ENCODE measurements at regions not wholly inside any gene's neighbourhood (a gene's known extent, or its start where the extent isn't known, plus 50 kb on each side); places are given as distances from the start of the nearest gene placed in this dataset.

DNA sequence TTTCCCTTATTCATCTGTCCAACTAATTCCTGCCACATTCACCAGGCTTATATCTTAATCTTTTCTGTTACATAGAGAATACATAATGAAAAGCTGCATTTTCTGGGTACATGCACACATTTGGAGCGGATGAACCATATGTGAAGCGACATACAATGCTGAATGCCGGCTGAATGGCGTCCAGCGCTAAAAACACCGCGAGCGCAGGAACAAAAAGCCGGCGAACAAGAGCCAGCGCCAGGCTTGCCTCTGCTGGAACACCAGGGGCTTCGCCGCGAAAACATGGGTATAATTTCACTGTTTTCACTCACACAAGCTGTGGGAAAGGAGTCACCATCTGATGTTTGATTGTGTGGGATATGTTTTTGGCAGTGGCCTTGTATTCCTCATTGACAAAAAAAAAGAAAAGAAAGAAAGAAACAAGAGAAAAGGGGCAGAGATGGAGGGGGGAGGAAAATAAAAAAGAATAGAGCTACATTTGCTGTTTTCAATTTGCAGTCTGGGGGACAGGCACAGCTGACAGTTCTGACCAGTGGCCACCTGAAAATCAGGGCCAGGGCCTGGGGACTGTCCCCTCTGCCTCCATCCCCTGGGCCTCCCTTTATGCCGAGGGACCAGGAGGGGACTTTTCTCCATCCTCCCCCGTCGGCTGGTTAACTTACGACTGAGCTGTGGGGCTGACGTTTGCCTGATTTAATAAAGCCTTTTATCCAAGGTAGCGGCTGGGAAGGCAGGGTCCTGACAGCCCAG is 70.2 kb upstream of the OLIG2 start:
- ChIA-PET CTCF (no interaction called here), POLR2A (interaction anchor here (0.6 kb wide), 1 partner anchor 438 kb away, joined by 8 read pairs; no protein-coding TSS in a partner anchor)
- Mint-ChIP-seq H3K27ac (no peak overlapping the region), H3K27me3 (peaks cover 67% of the 10 kb centered on the region), H3K9me3 (no peaks in the 10 kb centered on the region), H3K36me3 (ENCODE audit: low read depth) (no peaks in the 10 kb centered on the region), H3K4me3 (no peak overlapping the region), H3K4me1 (no peaks in the 10 kb centered on the region)
- ATAC-seq (ENCODE audit: low read depth) (no peak), DNase-seq (no peak)
- TF ChIP-seq, protein P1, sequence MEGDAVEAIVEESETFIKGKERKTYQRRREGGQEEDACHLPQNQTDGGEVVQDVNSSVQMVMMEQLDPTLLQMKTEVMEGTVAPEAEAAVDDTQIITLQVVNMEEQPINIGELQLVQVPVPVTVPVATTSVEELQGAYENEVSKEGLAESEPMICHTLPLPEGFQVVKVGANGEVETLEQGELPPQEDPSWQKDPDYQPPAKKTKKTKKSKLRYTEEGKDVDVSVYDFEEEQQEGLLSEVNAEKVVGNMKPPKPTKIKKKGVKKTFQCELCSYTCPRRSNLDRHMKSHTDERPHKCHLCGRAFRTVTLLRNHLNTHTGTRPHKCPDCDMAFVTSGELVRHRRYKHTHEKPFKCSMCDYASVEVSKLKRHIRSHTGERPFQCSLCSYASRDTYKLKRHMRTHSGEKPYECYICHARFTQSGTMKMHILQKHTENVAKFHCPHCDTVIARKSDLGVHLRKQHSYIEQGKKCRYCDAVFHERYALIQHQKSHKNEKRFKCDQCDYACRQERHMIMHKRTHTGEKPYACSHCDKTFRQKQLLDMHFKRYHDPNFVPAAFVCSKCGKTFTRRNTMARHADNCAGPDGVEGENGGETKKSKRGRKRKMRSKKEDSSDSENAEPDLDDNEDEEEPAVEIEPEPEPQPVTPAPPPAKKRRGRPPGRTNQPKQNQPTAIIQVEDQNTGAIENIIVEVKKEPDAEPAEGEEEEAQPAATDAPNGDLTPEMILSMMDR (IDR thresholded peaks at IDR 0.05) = no peak
- intact Hi-C loops (cut with micrococcal nuclease) = no loop called here

DNA sequence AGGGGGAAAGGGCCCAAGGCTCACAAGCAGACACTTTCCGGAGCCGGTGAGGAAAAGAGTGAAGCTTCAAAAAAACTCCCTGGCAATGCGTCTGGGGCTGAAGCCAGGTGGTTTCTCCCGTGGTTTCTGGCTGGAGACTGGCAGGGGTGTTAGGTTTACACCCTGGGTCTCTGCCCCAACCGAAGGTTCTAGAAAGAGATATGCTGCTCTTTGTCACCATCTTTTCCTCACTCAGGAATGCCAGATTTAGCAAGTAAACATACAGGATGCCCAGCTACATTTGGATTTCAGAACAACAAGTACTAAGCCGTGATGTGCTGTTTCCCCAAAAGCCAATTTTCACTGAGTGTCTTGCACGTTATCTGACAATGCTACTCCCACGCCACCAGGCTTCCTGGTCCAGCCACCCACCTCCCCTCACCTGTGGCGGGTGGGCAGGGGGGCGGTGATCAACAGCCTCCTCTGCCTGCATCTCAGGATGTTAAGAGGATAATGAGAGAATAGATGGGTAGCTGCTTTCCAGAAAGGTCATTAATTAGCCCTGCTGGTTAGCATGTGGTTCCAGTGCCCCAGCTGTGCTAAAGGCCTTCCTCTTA is 69.6 kb upstream of the OLIG2 start:
- intact Hi-C loops (cut with micrococcal nuclease) = no loop called here
- TF ChIP-seq, protein P1 (IDR thresholded peaks at IDR 0.05) = no peak
- no peak for ATAC-seq (ENCODE audit: low read depth)
- no peak overlapping the region for H3K4me3 Mint-ChIP-seq
- H3K27me3 Mint-ChIP-seq = peaks cover 71% of the 10 kb centered on the region
- no peak overlapping the region for H3K27ac Mint-ChIP-seq
- CTCF ChIA-PET = no interaction called here
- H3K4me1 Mint-ChIP-seq = no peaks in the 10 kb centered on the region
- POLR2A ChIA-PET = interaction anchor here (0.6 kb wide), 1 partner anchor 438 kb away, joined by 8 read pairs; no protein-coding TSS in a partner anchor
- no peaks in the 10 kb centered on the region for H3K36me3 Mint-ChIP-seq (ENCODE audit: low read depth)
- H3K9me3 Mint-ChIP-seq = no peaks in the 10 kb centered on the region
- DNase-seq = no peak

DNA sequence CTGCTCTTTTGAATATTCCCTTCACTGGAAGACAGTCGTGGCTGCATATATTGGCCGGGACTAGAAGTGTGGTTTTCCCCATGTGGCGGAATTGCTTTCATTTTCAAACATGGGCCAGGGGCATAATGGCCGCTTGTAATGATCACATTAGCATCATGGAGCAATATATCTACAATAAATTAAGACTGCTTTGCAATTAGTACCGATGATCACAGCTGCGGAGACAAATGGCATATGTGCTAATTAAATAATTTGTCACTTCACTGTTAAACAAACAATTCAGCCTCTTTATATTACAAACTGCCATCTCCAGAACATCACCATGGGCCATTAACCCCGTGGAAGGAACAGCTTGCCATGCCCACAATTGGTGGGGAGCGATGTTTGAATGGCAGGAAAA is 68.2 kb upstream of the OLIG2 start:
- DNase-seq (no peak), ATAC-seq (ENCODE audit: low read depth) (no peak)
- Mint-ChIP-seq H3K9me3 (no peaks in the 10 kb centered on the region), H3K36me3 (ENCODE audit: low read depth) (no peaks in the 10 kb centered on the region), H3K4me1 (no peaks in the 10 kb centered on the region), H3K27me3 (peaks cover 73% of the 10 kb centered on the region), H3K27ac (no peak overlapping the region), H3K4me3 (no peak overlapping the region)
- TF ChIP-seq, protein P1 (IDR thresholded peaks at IDR 0.05) = no peak
- intact Hi-C loops (cut with micrococcal nuclease) = no loop called here
- CTCF ChIA-PET = no interaction called here
- POLR2A ChIA-PET = no interaction called here

DNA sequence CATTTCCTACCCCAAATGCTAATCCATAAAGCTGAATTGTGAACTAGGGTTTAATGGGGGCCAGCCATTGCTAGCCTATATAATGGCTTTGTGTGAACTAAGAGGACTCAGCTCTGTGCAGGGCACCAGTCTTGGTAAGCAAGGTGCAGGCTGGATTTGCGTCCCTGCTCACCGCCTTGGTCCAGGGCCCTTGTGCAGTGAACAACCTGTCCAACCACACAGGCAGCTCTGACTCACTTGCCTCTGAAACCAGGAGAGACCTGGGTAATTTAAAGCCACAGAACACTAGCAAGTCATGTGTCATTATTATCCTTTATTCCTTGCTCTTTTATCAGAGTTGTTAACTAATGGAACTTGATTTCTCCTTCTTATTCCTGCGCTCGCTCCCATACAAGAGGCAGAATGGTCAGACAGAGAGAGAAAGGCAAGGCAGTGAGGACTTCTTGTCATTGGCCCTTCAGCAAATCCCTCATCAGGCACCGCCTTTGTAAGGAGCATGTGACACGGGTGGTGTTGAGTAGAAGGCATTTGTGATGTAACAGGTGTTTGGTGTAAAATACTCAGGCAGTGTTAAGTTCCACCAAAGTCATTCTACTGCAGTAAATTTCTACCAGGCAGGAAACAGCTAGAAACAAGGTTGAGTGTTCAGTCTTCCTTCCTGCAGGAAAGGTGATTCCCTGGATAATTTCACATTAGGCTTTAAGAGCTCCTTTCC is 67.3 kb upstream of the OLIG2 start:
- Mint-ChIP-seq H3K9me3 (no peaks in the 10 kb centered on the region), H3K27ac (no peak overlapping the region), H3K4me1 (no peaks in the 10 kb centered on the region), H3K36me3 (ENCODE audit: low read depth) (no peaks in the 10 kb centered on the region), H3K4me3 (no peak overlapping the region), H3K27me3 (peaks cover 73% of the 10 kb centered on the region)
- CTCF ChIA-PET = no interaction called here
- no peak for ATAC-seq (ENCODE audit: low read depth)
- DNase-seq = no peak
- intact Hi-C loops (cut with micrococcal nuclease) = no loop called here
- POLR2A ChIA-PET = no interaction called here
- TF ChIP-seq, protein P1 (IDR thresholded peaks at IDR 0.05) = no peak

DNA sequence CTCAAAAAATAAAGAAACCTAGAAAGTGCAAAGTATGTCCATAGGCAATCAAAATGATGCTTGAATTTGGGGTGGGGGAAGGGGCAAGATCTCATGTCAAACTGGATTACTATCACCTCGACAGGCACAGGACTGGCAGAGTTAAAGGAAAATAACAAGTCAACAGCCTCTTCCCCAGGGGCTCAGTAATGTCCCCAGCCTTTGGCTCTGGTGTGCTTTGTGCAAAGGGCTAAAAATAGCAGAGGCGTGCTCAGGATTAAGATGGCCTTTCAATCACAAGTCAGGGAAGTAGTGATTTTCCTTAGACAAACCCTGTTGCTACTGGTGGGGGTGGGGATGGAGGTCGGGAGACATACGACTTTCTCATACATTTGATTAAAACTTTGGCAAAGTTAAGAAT is 63.5 kb upstream of the OLIG2 start:
- H3K27me3 Mint-ChIP-seq = peaks cover 49% of the 10 kb centered on the region
- H3K36me3 Mint-ChIP-seq (ENCODE audit: low read depth) = no peaks in the 10 kb centered on the region
- ATAC-seq (ENCODE audit: low read depth) (no peak), DNase-seq (no peak)
- POLR2A ChIA-PET = no interaction called here
- H3K9me3 Mint-ChIP-seq = no peaks in the 10 kb centered on the region
- no peak overlapping the region for H3K4me3 Mint-ChIP-seq
- TF ChIP-seq, protein P1 (IDR thresholded peaks at IDR 0.05) = no peak
- H3K27ac Mint-ChIP-seq = no peak overlapping the region
- intact Hi-C loops (cut with micrococcal nuclease) = no loop called here
- CTCF ChIA-PET = no interaction called here
- no peaks in the 10 kb centered on the region for H3K4me1 Mint-ChIP-seq
